ENCODE measurements at regions not wholly inside any gene's neighbourhood (a gene's known extent, or its start where the extent isn't known, plus 50 kb on each side); places are given as distances from the start of the nearest gene placed in this dataset.

- DNase-seq, result no peak
Observed at GRCh38 chr2:37550190-37550589, 121.3 kb downstream of the CDC42EP3 start.

GRCh38 chr2:37551783-37552182 lies 119.7 kb downstream of the CDC42EP3 start:
- DNase-seq, result no peak

- no peak for DNase-seq
Observed at GRCh38 chr2:37552339-37552738, 119.1 kb downstream of the CDC42EP3 start.

- DNase-seq, result no peak
Observed at GRCh38 chr2:37553411-37554154, 117.9 kb downstream of the CDC42EP3 start.

GRCh38 chr2:37554155-37554510 lies 117.3 kb downstream of the CDC42EP3 start:
- no peak for DNase-seq

- no peak for DNase-seq
Observed at GRCh38 chr2:37554687-37555086, 116.8 kb downstream of the CDC42EP3 start.

GRCh38 chr2:37555457-37555856 lies 116.0 kb downstream of the CDC42EP3 start:
- no peak for DNase-seq

GRCh38 chr2:37556256-37556655 lies 115.2 kb downstream of the CDC42EP3 start:
- no peak for DNase-seq

GRCh38 chr2:37558623-37559022 lies 112.8 kb downstream of the CDC42EP3 start:
- DNase-seq, result no peak

GRCh38 chr2:37560241-37560848 lies 111.1 kb downstream of the CDC42EP3 start:
- no peak for DNase-seq

- DNase-seq, result no peak
Observed at GRCh38 chr2:37560863-37561614, 110.4 kb downstream of the CDC42EP3 start.

- DNase-seq, result no peak
Observed at GRCh38 chr2:37561615-37562569, 109.5 kb downstream of the CDC42EP3 start.

GRCh38 chr2:37563375-37564015 lies 107.9 kb downstream of the CDC42EP3 start:
- no peak for DNase-seq

GRCh38 chr2:37564356-37564755 lies 107.1 kb downstream of the CDC42EP3 start:
- DNase-seq, result no peak

GRCh38 chr2:37566517-37566981 lies 104.9 kb downstream of the CDC42EP3 start:
- no peak for DNase-seq

- no peak for DNase-seq
Observed at GRCh38 chr2:37568565-37568964, 102.9 kb downstream of the CDC42EP3 start.

- DNase-seq, result no peak
Observed at GRCh38 chr2:37569131-37569823, 102.2 kb downstream of the CDC42EP3 start.

GRCh38 chr2:37569986-37570679 lies 101.3 kb downstream of the CDC42EP3 start:
- DNase-seq, result no peak

GRCh38 chr2:37570773-37571586 lies 100.5 kb downstream of the CDC42EP3 start:
- DNase-seq, result no peak

- no peak for DNase-seq
Observed at GRCh38 chr2:37571587-37572136, 99.8 kb downstream of the CDC42EP3 start.

Data from activated CD4-positive, alpha-beta T cell treated with anti-CD3 and anti-CD28 coated beads, Interleukin-2, amount 50 U/mL, for 4 hours (primary cell).